Prostate gland (tissue), 2 donors: ENCODE measurements at regions not wholly inside any gene's neighbourhood (a gene's known extent, or its start where the extent isn't known, plus 50 kb on each side); places are given as distances from the start of the nearest gene placed in this dataset.

Source experiments
- POLR2A ChIP-seq: fragments of 450-650 bp; IDR thresholded peaks from one replicate; pipeline ENCODE4 v1.6.1; 2016; ENCODE audit warnings: antibody characterized with exemption, mild to moderate bottlenecking
- TF ChIP-seq, protein P1 (sequence below), 4 experiments: fragments of 200-600 bp in 2 of 4; fragments of 450-650 bp in 2 of 4; sonication (generic) in 2 of 4; IDR thresholded peaks; 1 replicate in 3 of 4; 2 replicates in 1 of 4; pipeline ENCODE4 v1.5.1; 2016 to 2019; ENCODE audit warnings: antibody characterized with exemption in 4 of 4, mild to moderate bottlenecking in 2 of 4, moderate library complexity in 2 of 4

GRCh38 chr7:95669513-95669912 lies 73.2 kb upstream of the PDK4 start:
- TF ChIP-seq, protein P1, sequence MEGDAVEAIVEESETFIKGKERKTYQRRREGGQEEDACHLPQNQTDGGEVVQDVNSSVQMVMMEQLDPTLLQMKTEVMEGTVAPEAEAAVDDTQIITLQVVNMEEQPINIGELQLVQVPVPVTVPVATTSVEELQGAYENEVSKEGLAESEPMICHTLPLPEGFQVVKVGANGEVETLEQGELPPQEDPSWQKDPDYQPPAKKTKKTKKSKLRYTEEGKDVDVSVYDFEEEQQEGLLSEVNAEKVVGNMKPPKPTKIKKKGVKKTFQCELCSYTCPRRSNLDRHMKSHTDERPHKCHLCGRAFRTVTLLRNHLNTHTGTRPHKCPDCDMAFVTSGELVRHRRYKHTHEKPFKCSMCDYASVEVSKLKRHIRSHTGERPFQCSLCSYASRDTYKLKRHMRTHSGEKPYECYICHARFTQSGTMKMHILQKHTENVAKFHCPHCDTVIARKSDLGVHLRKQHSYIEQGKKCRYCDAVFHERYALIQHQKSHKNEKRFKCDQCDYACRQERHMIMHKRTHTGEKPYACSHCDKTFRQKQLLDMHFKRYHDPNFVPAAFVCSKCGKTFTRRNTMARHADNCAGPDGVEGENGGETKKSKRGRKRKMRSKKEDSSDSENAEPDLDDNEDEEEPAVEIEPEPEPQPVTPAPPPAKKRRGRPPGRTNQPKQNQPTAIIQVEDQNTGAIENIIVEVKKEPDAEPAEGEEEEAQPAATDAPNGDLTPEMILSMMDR (IDR thresholded peaks at IDR 0.05) = no peak
- no peak for TF ChIP-seq POLR2A
